ENCODE measurements at regions not wholly inside any gene's neighbourhood (a gene's known extent, or its start where the extent isn't known, plus 50 kb on each side); places are given as distances from the start of the nearest gene placed in this dataset.

DNA sequence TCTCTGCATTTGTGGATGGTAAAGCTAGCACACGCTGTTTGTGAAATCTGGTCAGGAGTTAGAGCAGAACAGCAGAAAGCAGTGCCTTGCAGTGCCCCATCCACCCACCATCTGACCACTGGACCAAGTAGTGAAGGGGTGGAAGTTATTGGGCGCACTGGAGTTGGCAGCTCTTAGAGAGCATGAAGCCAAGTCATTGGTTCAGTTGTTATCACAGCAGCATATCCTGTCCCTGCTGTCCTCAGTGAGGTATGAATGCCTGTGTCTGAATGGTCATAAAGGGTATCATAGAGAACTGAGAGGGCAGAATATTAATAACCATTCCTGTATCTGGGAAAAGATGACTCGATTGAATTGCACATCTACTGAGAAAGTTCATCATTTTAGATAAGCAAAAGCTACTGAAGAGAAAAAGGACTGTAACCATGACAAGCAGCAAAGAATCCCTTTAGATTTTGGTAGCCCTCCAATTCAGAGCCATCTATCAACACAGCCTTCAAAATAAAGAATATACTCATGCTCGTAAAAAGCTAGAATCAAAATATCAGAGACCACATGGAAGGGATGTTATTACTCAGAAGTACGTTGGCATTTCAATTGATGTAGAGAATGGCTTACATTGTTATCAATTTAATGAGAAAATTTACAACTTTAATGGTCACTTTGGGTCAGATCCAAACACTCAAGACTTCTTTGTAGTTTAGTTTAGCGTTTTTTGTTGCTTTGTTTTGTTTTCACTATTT lies 919.0 kb downstream of the EFNB2 start:
- ATAC-seq (no peak), DNase-seq (no peak)
- no peak overlapping the region for H3K4me3 ChIP-seq (ENCODE audit: low read length)
- H3K4me1 ChIP-seq (ENCODE audit: control insufficient read depth in 2 of 2, insufficient read depth in 2 of 2, low read length in 2 of 2) = no peaks in the 10 kb centered on the region
- H3K27ac ChIP-seq (ENCODE audit: low read depth, low read length) = no peak overlapping the region
- ChIA-PET POLR2A (no interaction called here), CTCF (no interaction called here)
- H3K36me3 ChIP-seq (ENCODE audit: control insufficient read depth in 2 of 3, insufficient read depth in 3 of 3, low read length in 3 of 3) = no peaks in the 10 kb centered on the region
- Mint-ChIP-seq H3K27ac (no peak overlapping the region), H3K27me3 (peaks cover 0 to 5% (median 0%) of the 10 kb centered on the region in 5 donors), H3K36me3 (no peaks in the 10 kb centered on the region), H3K4me3 (no peak overlapping the region), H3K9me3 (peaks cover 0 to 2% (median 0%) of the 10 kb centered on the region in 11 donors), H3K4me1 (no peaks in the 10 kb centered on the region)
- intact Hi-C loops (cut with micrococcal nuclease) = no loop called here
- no peaks in the 10 kb centered on the region for H3K9me3 ChIP-seq (ENCODE audit: control insufficient read depth in 2 of 3, low read length in 3 of 3)
- no peaks in the 10 kb centered on the region for H3K27me3 ChIP-seq (ENCODE audit: control insufficient read depth in 2 of 2, insufficient read depth in 2 of 2, low read length in 2 of 2)

DNA sequence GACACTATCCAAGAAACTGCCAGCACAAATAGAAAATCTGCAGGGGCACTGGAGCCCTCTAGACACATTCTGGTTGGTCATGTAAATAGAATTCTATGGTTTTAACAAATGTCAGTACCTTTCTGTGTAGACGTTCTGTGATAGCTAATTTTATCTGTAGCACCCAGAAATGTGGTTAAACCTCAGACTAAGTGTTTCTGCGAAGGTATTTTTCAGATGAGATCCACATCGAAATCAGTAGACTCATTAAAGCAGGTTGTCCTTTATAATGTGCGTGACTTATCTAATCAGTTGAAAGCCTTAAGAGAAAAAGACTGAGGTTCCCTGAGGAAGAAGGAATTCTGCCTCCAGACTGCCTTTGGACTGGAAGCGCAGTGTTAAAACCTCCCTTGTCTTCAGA lies 922.9 kb downstream of the EFNB2 start:
- Histone ChIP-seq H3K9me3 (ENCODE audit: control insufficient read depth in 2 of 3, low read length in 3 of 3) (no peaks in the 10 kb centered on the region), H3K27ac (ENCODE audit: low read depth, low read length) (no peak overlapping the region), H3K4me3 (ENCODE audit: low read length) (no peak overlapping the region), H3K27me3 (ENCODE audit: control insufficient read depth in 2 of 2, insufficient read depth in 2 of 2, low read length in 2 of 2) (no peaks in the 10 kb centered on the region), H3K4me1 (ENCODE audit: control insufficient read depth in 2 of 2, insufficient read depth in 2 of 2, low read length in 2 of 2) (no peaks in the 10 kb centered on the region), H3K36me3 (ENCODE audit: control insufficient read depth in 2 of 3, insufficient read depth in 3 of 3, low read length in 3 of 3) (no peaks in the 10 kb centered on the region)
- H3K36me3 Mint-ChIP-seq = no peaks in the 10 kb centered on the region
- no peaks in the 10 kb centered on the region for H3K9me3 Mint-ChIP-seq
- ChIA-PET CTCF (no interaction called here), POLR2A (no interaction called here)
- no peak overlapping the region for H3K27ac Mint-ChIP-seq
- ATAC-seq (no peak), DNase-seq (no peak)
- H3K4me3 Mint-ChIP-seq = no peak overlapping the region
- peaks cover 0 to 5% (median 0%) of the 10 kb centered on the region in 5 donors for H3K27me3 Mint-ChIP-seq
- intact Hi-C loops (cut with micrococcal nuclease) = no loop called here
- H3K4me1 Mint-ChIP-seq = no peaks in the 10 kb centered on the region

DNA sequence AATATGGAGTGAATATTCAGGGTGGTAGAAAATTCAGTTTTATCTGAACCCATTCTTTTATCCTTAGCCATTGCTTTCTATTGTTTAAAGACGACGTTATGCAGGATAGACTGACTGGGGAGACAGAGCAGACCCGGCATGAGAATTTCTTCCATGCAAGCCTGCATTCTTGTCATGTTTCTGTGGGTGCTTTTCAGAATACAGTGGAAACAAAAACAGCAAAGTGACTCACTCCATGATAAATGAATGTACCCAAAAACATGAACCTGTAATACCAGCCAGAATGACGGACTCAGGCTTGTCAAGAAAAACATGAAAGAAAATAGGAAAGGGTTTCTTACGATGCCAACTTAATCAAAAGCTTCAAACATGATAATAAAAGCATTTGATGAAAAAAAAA lies 924.0 kb downstream of the EFNB2 start:
- Mint-ChIP-seq H3K4me1 (no peaks in the 10 kb centered on the region), H3K9me3 (no peaks in the 10 kb centered on the region), H3K36me3 (no peaks in the 10 kb centered on the region), H3K27ac (no peak overlapping the region), H3K27me3 (peaks cover 0 to 5% (median 0%) of the 10 kb centered on the region in 5 donors), H3K4me3 (no peak overlapping the region)
- no peaks in the 10 kb centered on the region for H3K9me3 ChIP-seq (ENCODE audit: control insufficient read depth in 2 of 3, low read length in 3 of 3)
- H3K27me3 ChIP-seq (ENCODE audit: control insufficient read depth in 2 of 2, insufficient read depth in 2 of 2, low read length in 2 of 2) = no peaks in the 10 kb centered on the region
- DNase-seq (no peak), ATAC-seq (no peak)
- no peak overlapping the region for H3K4me3 ChIP-seq (ENCODE audit: low read length)
- H3K27ac ChIP-seq (ENCODE audit: low read depth, low read length) = no peak overlapping the region
- H3K4me1 ChIP-seq (ENCODE audit: control insufficient read depth in 2 of 2, insufficient read depth in 2 of 2, low read length in 2 of 2) = no peaks in the 10 kb centered on the region
- H3K36me3 ChIP-seq (ENCODE audit: control insufficient read depth in 2 of 3, insufficient read depth in 3 of 3, low read length in 3 of 3) = no peaks in the 10 kb centered on the region
- CTCF ChIA-PET = no interaction called here
- intact Hi-C loops (cut with micrococcal nuclease) = no loop called here
- POLR2A ChIA-PET = no interaction called here

DNA sequence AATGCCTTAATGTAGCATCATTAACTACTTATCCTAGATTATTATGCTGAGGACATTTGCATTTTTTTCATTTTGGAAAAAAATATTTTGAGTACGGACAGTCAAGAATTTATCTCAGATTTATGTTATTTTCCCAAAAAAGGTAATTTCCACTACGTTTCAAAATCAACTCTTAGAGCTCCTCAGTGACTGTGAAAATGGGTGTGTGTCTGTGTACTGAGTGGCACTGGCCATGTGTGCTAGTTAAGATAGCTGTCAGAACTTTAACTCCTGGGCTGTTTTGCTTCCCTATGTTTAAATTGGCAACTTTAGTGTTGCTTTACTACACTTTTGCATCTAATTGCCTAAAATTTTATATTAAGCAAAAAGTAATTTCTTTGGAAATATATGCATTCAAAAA lies 927.4 kb downstream of the EFNB2 start:
- H3K27ac ChIP-seq (ENCODE audit: low read depth, low read length) = no peak overlapping the region
- peaks cover 0 to 2% (median 0%) of the 10 kb centered on the region in 11 donors for H3K9me3 Mint-ChIP-seq
- no peak overlapping the region for H3K4me3 Mint-ChIP-seq
- H3K27ac Mint-ChIP-seq = no peak overlapping the region
- no peaks in the 10 kb centered on the region for H3K36me3 ChIP-seq (ENCODE audit: control insufficient read depth in 2 of 3, insufficient read depth in 3 of 3, low read length in 3 of 3)
- no peaks in the 10 kb centered on the region for H3K9me3 ChIP-seq (ENCODE audit: control insufficient read depth in 2 of 3, low read length in 3 of 3)
- CTCF ChIA-PET = interaction anchor here (0.7 kb wide), 1 partner anchor 18 kb away, joined by 3 read pairs; no protein-coding TSS in a partner anchor
- H3K4me1 Mint-ChIP-seq = no peaks in the 10 kb centered on the region
- ATAC-seq = no peak
- H3K27me3 ChIP-seq (ENCODE audit: control insufficient read depth in 2 of 2, insufficient read depth in 2 of 2, low read length in 2 of 2) = no peaks in the 10 kb centered on the region
- no peaks in the 10 kb centered on the region for H3K36me3 Mint-ChIP-seq
- no peaks in the 10 kb centered on the region for H3K4me1 ChIP-seq (ENCODE audit: control insufficient read depth in 2 of 2, insufficient read depth in 2 of 2, low read length in 2 of 2)
- no peak overlapping the region for H3K4me3 ChIP-seq (ENCODE audit: low read length)
- peaks cover 0 to 5% (median 0%) of the 10 kb centered on the region in 5 donors for H3K27me3 Mint-ChIP-seq
- no peak for DNase-seq
- intact Hi-C loops (cut with micrococcal nuclease) = no loop called here
- POLR2A ChIA-PET = no interaction called here

DNA sequence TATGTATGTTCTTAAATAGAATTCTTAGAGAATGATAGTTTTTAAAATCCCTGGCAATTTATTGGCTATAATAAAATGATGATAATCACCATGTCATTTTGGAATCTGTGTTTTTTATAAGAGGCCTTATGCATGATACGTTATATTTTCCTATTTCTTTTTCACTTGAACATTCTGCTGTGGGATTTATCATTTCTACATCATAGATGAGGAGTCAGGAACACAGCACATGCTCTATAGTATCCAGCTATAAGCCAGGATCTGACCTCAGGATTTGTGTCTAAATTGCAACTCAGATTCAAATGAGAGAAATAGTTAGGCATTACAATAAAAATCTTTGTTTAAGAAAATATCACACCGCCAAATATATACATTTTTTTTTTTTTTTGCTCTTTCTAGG lies 928.0 kb downstream of the EFNB2 start:
- intact Hi-C loops (cut with micrococcal nuclease) = no loop called here
- no peaks in the 10 kb centered on the region for H3K4me1 ChIP-seq (ENCODE audit: control insufficient read depth in 2 of 2, insufficient read depth in 2 of 2, low read length in 2 of 2)
- Mint-ChIP-seq H3K27ac (no peak overlapping the region), H3K27me3 (no peaks in the 10 kb centered on the region), H3K9me3 (peaks cover 0 to 5% (median 0%) of the 10 kb centered on the region in 11 donors), H3K4me1 (no peaks in the 10 kb centered on the region), H3K36me3 (no peaks in the 10 kb centered on the region), H3K4me3 (no peak overlapping the region)
- ChIA-PET POLR2A (no interaction called here), CTCF (no interaction called here)
- ATAC-seq = no peak
- DNase-seq = no peak
- H3K27me3 ChIP-seq (ENCODE audit: control insufficient read depth in 2 of 2, insufficient read depth in 2 of 2, low read length in 2 of 2) = no peaks in the 10 kb centered on the region
- no peaks in the 10 kb centered on the region for H3K9me3 ChIP-seq (ENCODE audit: control insufficient read depth in 2 of 3, low read length in 3 of 3)
- no peak overlapping the region for H3K4me3 ChIP-seq (ENCODE audit: low read length)
- H3K27ac ChIP-seq (ENCODE audit: low read depth, low read length) = no peak overlapping the region
- no peaks in the 10 kb centered on the region for H3K36me3 ChIP-seq (ENCODE audit: control insufficient read depth in 2 of 3, insufficient read depth in 3 of 3, low read length in 3 of 3)

DNA sequence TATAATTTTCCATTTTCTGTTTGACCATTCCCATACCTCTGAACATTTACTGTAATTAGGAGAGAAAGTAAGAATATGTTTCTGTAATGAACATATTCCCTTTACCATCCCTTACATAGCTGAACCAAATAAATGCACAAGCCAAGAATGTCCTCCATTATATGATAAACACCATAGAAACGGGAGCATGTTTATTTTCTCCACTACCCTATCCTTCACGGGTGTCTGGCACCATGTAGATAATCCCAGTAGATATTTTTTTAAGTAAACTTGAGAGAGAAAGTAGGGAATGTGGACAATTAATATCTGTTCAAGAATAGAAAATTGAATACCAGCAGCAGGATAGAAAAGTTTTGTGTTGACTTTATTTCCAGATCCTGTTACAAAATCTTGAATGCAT lies 928.4 kb downstream of the EFNB2 start:
- no peaks in the 10 kb centered on the region for H3K36me3 ChIP-seq (ENCODE audit: control insufficient read depth in 2 of 3, insufficient read depth in 3 of 3, low read length in 3 of 3)
- no peaks in the 10 kb centered on the region for H3K27me3 Mint-ChIP-seq
- ATAC-seq (no peak), DNase-seq (no peak)
- no peaks in the 10 kb centered on the region for H3K4me1 ChIP-seq (ENCODE audit: control insufficient read depth in 2 of 2, insufficient read depth in 2 of 2, low read length in 2 of 2)
- H3K4me1 Mint-ChIP-seq = no peaks in the 10 kb centered on the region
- H3K27ac Mint-ChIP-seq = no peak overlapping the region
- H3K27ac ChIP-seq (ENCODE audit: low read depth, low read length) = no peak overlapping the region
- ChIA-PET POLR2A (no interaction called here), CTCF (no interaction called here)
- H3K4me3 ChIP-seq (ENCODE audit: low read length) = no peak overlapping the region
- peaks cover 0 to 5% (median 0%) of the 10 kb centered on the region in 11 donors for H3K9me3 Mint-ChIP-seq
- no peaks in the 10 kb centered on the region for H3K9me3 ChIP-seq (ENCODE audit: control insufficient read depth in 2 of 3, low read length in 3 of 3)
- no peak overlapping the region for H3K4me3 Mint-ChIP-seq
- no peaks in the 10 kb centered on the region for H3K27me3 ChIP-seq (ENCODE audit: control insufficient read depth in 2 of 2, insufficient read depth in 2 of 2, low read length in 2 of 2)
- intact Hi-C loops (cut with micrococcal nuclease) = no loop called here
- H3K36me3 Mint-ChIP-seq = no peaks in the 10 kb centered on the region

DNA sequence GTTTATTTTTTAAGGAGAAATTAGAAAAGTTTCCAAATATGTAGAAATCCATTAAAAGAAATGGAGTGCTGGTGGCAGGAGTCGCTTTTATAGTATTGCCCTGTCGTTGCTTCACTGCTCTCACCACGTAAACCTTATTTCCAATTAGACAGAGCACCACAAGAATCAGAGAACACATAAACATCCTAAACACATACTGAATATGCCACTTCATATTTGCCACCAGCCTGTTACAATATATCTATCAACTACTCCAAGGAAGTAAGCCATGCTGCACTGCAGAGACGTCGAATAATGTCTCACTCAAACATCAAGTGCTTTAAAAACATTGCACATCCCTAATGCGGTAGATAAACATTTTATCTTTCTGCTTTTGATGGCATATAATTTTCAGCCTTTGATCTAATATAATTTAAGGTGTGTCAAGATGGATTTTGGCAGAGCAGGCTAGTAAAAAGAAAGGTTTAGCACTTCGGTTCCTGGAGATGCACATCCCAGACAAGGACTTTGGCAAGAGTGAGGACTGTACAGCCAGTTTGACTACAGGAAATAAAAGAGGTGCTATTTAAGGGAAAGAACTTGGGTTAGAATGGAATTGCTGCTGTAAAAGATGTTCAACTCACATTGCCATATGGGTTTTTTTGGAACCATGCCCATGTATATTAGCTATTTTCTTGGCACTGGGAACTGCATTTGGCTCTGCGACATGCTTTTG lies 932.3 kb downstream of the EFNB2 start:
- no peak for ATAC-seq
- Histone ChIP-seq H3K4me1 (ENCODE audit: control insufficient read depth in 2 of 2, insufficient read depth in 2 of 2, low read length in 2 of 2) (no peaks in the 10 kb centered on the region), H3K4me3 (ENCODE audit: low read length) (no peak overlapping the region), H3K36me3 (ENCODE audit: control insufficient read depth in 2 of 3, insufficient read depth in 3 of 3, low read length in 3 of 3) (no peaks in the 10 kb centered on the region), H3K27ac (ENCODE audit: low read depth, low read length) (no peak overlapping the region), H3K27me3 (ENCODE audit: control insufficient read depth in 2 of 2, insufficient read depth in 2 of 2, low read length in 2 of 2) (no peaks in the 10 kb centered on the region), H3K9me3 (ENCODE audit: control insufficient read depth in 2 of 3, low read length in 3 of 3) (no peaks in the 10 kb centered on the region)
- intact Hi-C loops (cut with micrococcal nuclease) = no loop called here
- Mint-ChIP-seq H3K4me3 (no peak overlapping the region), H3K4me1 (no peaks in the 10 kb centered on the region), H3K9me3 (peaks cover 0 to 14% (median 3%) of the 10 kb centered on the region in 11 donors), H3K27me3 (no peaks in the 10 kb centered on the region), H3K36me3 (no peaks in the 10 kb centered on the region), H3K27ac (no peak overlapping the region)
- POLR2A ChIA-PET = no interaction called here
- CTCF ChIA-PET = no interaction called here
- no peak for DNase-seq
